Neural progenitor cell (in vitro differentiated cells): ENCODE measurements at regions not wholly inside any gene's neighbourhood (a gene's known extent, or its start where the extent isn't known, plus 50 kb on each side); places are given as distances from the start of the nearest gene placed in this dataset.

Source experiments
- DNase-seq: peaks from one replicate; pipeline ENCODE4 v3.0.0-alpha.2; 2016; ENCODE audit warnings: low spot score
- H2AFZ ChIP-seq: fragments of 200-600 bp; sonication (generic); replicated peaks from 2 replicates; pipeline ENCODE4 v1.6.1; 2016; ENCODE audit warnings: antibody characterized with exemption
- H3F3A ChIP-seq: fragments of 200-600 bp; sonication (generic); 2 replicates; pipeline ENCODE4 v1.6.1; 2016; ENCODE audit warnings: antibody characterized with exemption, low read depth
- H3K27ac ChIP-seq: fragments of 200-600 bp; sonication (generic); 2 replicates; pipeline ENCODE4 v1.5.1; 2016; ENCODE audit warnings: mild to moderate bottlenecking
- H3K27me3 ChIP-seq: fragments of 200-600 bp; sonication (generic); 2 replicates; pipeline ENCODE4 v1.6.1; 2016; ENCODE audit warnings: mild to moderate bottlenecking, moderate library complexity
- H3K36me3 ChIP-seq: fragments of 200-600 bp; sonication (generic); 2 replicates; pipeline ENCODE4 v1.5.1; 2016
- H3K4me1 ChIP-seq: fragments of 200-600 bp; sonication (generic); 2 replicates; pipeline ENCODE4 v1.6.1; 2016; ENCODE audit warnings: mixed run types
- H3K4me2 ChIP-seq: fragments of 200-600 bp; sonication (generic); 2 replicates; pipeline ENCODE4 v1.6.1; 2016
- H3K4me3 ChIP-seq: fragments of 200-600 bp; sonication (generic); 2 replicates; pipeline ENCODE4 v1.5.1; 2016
- H3K79me2 ChIP-seq: fragments of 200-600 bp; sonication (generic); 2 replicates; pipeline ENCODE4 v1.6.1; 2016; ENCODE audit warnings: low read depth
- H3K9ac ChIP-seq: fragments of 200-600 bp; sonication (generic); 2 replicates; pipeline ENCODE4 v1.6.1; 2016
- H3K9me3 ChIP-seq: fragments of 200-600 bp; sonication (generic); 2 replicates; pipeline ENCODE4 v1.5.1; 2016; ENCODE audit warnings: low read depth
- H4K20me1 ChIP-seq: fragments of 200-600 bp; sonication (generic); 2 replicates; pipeline ENCODE4 v1.6.1; 2016; ENCODE audit warnings: low read depth
- H3K27ac Mint-ChIP-seq: 3 replicates; pipeline ENCODE4 v1.8.0; 2021; ENCODE audit warnings: mixed read lengths
- H3K27me3 Mint-ChIP-seq: 2 replicates; pipeline ENCODE4 v1.8.0; 2022; ENCODE audit warnings: low read depth, mild to moderate bottlenecking, inconsistent platforms, moderate library complexity, mixed read lengths; ENCODE audit not compliant: insufficient read depth
- H3K36me3 Mint-ChIP-seq: 3 replicates; pipeline ENCODE4 v1.8.0; 2021; ENCODE audit warnings: mixed read lengths
- H3K4me1 Mint-ChIP-seq: 3 replicates; pipeline ENCODE4 v1.8.0; 2021; ENCODE audit warnings: mixed read lengths
- H3K4me3 Mint-ChIP-seq: 3 replicates; pipeline ENCODE4 v1.8.0; 2021; ENCODE audit warnings: mild to moderate bottlenecking, moderate library complexity, mixed read lengths
- H3K9me3 Mint-ChIP-seq: 3 replicates; pipeline ENCODE4 v1.8.0; 2020; ENCODE audit warnings: mixed read lengths
- CTCF ChIP-seq: fragments of 200-600 bp; sonication (generic); IDR thresholded peaks from 2 replicates; pipeline ENCODE4 v1.5.1; 2017; ENCODE audit warnings: antibody characterized with exemption, mild to moderate bottlenecking
- EZH2 ChIP-seq: fragments of 200-600 bp; sonication (generic); IDR thresholded peaks from 2 replicates; pipeline ENCODE4 v1.6.1; 2017; ENCODE audit warnings: antibody characterized with exemption, mild to moderate bottlenecking, moderate library complexity
- EZH2phosphoT487 ChIP-seq: fragments of 200-600 bp; sonication (generic); IDR thresholded peaks from 2 replicates; pipeline ENCODE4 v1.6.1; 2017; ENCODE audit warnings: antibody characterized with exemption

DNA sequence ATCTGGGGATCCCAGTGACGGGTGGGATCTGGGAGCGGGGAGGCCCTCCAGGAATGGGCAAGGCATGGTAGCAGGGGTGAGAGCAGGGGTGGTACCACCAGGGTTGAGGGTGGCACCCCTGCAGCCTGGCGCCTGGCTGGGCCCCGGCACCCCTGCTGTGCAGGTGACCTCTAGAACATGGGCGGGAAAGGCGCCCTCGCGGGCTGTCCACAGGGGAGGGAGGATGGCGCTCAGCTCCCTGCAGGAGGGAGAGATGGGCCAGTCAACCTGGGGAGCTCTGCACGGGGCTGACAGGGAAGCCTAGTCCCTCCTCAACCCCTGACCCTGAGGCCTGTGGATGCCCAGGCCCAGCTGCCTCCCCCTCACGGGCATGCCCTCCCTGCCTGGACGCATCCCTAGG, 61.6 kb upstream of the SLCO4A1 start:
- H3K9me3 Mint-ChIP-seq: no peaks in the 10 kb centered on the region
- H3K4me3 Mint-ChIP-seq: no peak overlapping the region
- Histone ChIP-seq H3F3A (peaks cover 5% of the 10 kb centered on the region), H3K4me1 (no peaks in the 10 kb centered on the region), H3K4me2 (no peak overlapping the region), H3K9me3 (no peaks in the 10 kb centered on the region), H3K36me3 (no peaks in the 10 kb centered on the region), H3K27me3 (peaks cover 5% of the 10 kb centered on the region), H3K9ac (no peak overlapping the region), H3K27ac (no peak overlapping the region), H2AFZ (no peak overlapping the region), H3K4me3 (no peak overlapping the region), H4K20me1 (peaks cover 24% of the 10 kb centered on the region), H3K79me2 (no peaks in the 10 kb centered on the region)
- DNase-seq: no peak
- peaks cover 7% of the 10 kb centered on the region for H3K4me1 Mint-ChIP-seq
- no peak overlapping the region for H3K27ac Mint-ChIP-seq
- H3K36me3 Mint-ChIP-seq: no peaks in the 10 kb centered on the region
- peaks cover 13% of the 10 kb centered on the region for H3K27me3 Mint-ChIP-seq
- TF ChIP-seq CTCF (no peak), EZH2 (no peak), EZH2phosphoT487 (no peak)

DNA sequence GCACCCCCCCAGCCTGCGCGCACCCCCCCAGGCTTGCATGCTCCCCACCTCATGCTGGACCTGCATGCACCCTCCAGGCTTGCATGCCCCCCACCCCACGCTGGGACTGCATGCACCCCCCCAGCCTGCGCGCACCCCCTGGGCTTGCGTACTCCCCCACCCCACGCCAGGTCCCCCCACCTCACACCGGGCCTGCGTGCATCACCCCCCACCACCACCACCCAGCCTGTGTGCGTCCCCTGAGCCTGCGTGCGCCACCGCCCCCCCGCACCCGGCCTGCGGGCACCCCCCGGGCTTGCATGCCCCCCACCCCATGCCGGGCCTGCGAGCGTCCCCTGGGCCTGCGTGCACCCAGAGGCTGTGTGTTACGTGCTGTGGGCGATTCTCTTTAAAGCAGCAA, 61.0 kb upstream of the SLCO4A1 start:
- no peak overlapping the region for H3K4me2 ChIP-seq
- DNase-seq: no peak
- H3K4me1 ChIP-seq: no peaks in the 10 kb centered on the region
- no peaks in the 10 kb centered on the region for H3K9me3 Mint-ChIP-seq
- no peaks in the 10 kb centered on the region for H3K36me3 ChIP-seq
- H3K27ac ChIP-seq: no peak overlapping the region
- H3K4me3 Mint-ChIP-seq: no peak overlapping the region
- H3K27me3 Mint-ChIP-seq: peaks cover 11% of the 10 kb centered on the region
- peaks cover 4% of the 10 kb centered on the region for H3K4me1 Mint-ChIP-seq
- H3K79me2 ChIP-seq: no peaks in the 10 kb centered on the region
- TF ChIP-seq EZH2: no peak
- no peak for TF ChIP-seq EZH2phosphoT487
- no peak for TF ChIP-seq CTCF
- H3K36me3 Mint-ChIP-seq: no peaks in the 10 kb centered on the region
- H4K20me1 ChIP-seq: peaks cover 20% of the 10 kb centered on the region
- H3K9ac ChIP-seq: no peak overlapping the region
- peaks cover 5% of the 10 kb centered on the region for H3K27me3 ChIP-seq
- no peak overlapping the region for H3K27ac Mint-ChIP-seq
- H2AFZ ChIP-seq: no peak overlapping the region
- H3F3A ChIP-seq: peaks cover 5% of the 10 kb centered on the region
- H3K4me3 ChIP-seq: no peak overlapping the region
- H3K9me3 ChIP-seq: no peaks in the 10 kb centered on the region

DNA sequence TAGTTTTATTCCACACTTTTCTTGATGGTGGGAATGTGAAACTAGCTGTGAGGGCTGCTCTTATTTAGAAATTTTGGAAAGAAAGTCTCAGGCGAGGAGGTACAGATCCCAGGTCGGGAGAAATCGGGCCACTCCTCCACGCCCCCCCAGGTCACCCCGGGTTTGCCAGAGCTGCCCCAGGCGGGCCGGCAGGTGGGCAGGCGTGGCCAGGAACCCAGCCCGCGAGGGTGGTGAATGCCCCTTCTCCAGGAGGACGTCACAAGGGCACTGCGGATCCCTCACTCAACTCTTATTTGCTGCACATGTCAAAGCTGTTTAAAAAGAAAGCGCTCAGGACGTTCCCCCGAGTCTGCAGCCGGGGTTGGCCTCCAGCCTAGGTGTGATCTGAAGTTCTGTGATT, 60.5 kb upstream of the SLCO4A1 start:
- Histone ChIP-seq H4K20me1 (peaks cover 16% of the 10 kb centered on the region), H3F3A (peaks cover 2% of the 10 kb centered on the region), H3K79me2 (no peaks in the 10 kb centered on the region), H3K27ac (no peak overlapping the region), H3K4me1 (no peaks in the 10 kb centered on the region), H3K27me3 (peaks cover 5% of the 10 kb centered on the region), H3K9ac (no peak overlapping the region), H2AFZ (no peak overlapping the region), H3K4me2 (no peak overlapping the region), H3K9me3 (no peaks in the 10 kb centered on the region), H3K4me3 (no peak overlapping the region), H3K36me3 (no peaks in the 10 kb centered on the region)
- Mint-ChIP-seq H3K4me3 (peak overlapping the region; percentile 43), H3K27ac (no peak overlapping the region), H3K4me1 (peaks cover 4% of the 10 kb centered on the region), H3K9me3 (no peaks in the 10 kb centered on the region), H3K36me3 (no peaks in the 10 kb centered on the region), H3K27me3 (peaks cover 11% of the 10 kb centered on the region)
- no peak for DNase-seq
- TF ChIP-seq EZH2phosphoT487 (no peak), CTCF (no peak), EZH2 (no peak)
